DND-41 (cell line): ENCODE measurements at regions not wholly inside any gene's neighbourhood (a gene's known extent, or its start where the extent isn't known, plus 50 kb on each side); places are given as distances from the start of the nearest gene placed in this dataset.

Experiments
- EZH2 ChIP-seq: IDR thresholded peaks from 3 replicates; pipeline ENCODE4 v1.6.1; 2012; ENCODE audit warnings: borderline replicate concordance, low read depth, mild to moderate bottlenecking, moderate library complexity, low read length, inconsistent platforms; ENCODE audit not compliant: severe bottlenecking
- TF ChIP-seq, protein P1 (sequence below): IDR thresholded peaks from 2 replicates; pipeline ENCODE4 v1.5.1; 2012; ENCODE audit warnings: borderline replicate concordance, low read length, moderate library complexity, mild to moderate bottlenecking; ENCODE audit not compliant: poor library complexity, severe bottlenecking; ENCODE audit errors: extremely low read depth

DNA sequence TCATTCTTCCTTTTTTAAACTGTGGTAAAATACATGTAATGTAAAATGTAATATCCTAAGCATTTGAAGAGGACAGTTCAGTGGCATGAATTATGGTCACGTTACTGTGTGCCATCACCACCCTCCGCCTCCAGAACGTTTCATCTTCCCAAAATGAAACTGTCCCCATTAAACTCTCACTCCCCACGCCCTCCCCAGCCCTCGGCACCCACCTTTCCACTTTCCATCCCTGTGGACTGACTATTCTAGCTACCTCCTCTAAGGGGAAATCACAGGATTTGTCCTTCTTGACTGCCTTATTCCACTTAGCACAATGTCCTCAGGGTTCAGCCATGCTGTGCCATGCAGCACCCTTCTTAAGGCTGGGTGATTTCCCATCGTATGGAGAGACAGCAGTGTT lies 1509.5 kb downstream of the BRD1 start:
- TF ChIP-seq, protein P1, sequence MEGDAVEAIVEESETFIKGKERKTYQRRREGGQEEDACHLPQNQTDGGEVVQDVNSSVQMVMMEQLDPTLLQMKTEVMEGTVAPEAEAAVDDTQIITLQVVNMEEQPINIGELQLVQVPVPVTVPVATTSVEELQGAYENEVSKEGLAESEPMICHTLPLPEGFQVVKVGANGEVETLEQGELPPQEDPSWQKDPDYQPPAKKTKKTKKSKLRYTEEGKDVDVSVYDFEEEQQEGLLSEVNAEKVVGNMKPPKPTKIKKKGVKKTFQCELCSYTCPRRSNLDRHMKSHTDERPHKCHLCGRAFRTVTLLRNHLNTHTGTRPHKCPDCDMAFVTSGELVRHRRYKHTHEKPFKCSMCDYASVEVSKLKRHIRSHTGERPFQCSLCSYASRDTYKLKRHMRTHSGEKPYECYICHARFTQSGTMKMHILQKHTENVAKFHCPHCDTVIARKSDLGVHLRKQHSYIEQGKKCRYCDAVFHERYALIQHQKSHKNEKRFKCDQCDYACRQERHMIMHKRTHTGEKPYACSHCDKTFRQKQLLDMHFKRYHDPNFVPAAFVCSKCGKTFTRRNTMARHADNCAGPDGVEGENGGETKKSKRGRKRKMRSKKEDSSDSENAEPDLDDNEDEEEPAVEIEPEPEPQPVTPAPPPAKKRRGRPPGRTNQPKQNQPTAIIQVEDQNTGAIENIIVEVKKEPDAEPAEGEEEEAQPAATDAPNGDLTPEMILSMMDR, result no peak
- no peak for TF ChIP-seq EZH2
